ENCODE measurements at regions not wholly inside any gene's neighbourhood (a gene's known extent, or its start where the extent isn't known, plus 50 kb on each side); places are given as distances from the start of the nearest gene placed in this dataset.
"Not testable (repeated sequence)": the region's sequence is repeated elsewhere in the genome, so short reads cannot be mapped to it uniquely, and the experiment has no call there.

GRCh38 chr2:64745562-64745961 is 91.8 kb upstream of the SERTAD2 start:
- DNase-seq = no peak

DNA sequence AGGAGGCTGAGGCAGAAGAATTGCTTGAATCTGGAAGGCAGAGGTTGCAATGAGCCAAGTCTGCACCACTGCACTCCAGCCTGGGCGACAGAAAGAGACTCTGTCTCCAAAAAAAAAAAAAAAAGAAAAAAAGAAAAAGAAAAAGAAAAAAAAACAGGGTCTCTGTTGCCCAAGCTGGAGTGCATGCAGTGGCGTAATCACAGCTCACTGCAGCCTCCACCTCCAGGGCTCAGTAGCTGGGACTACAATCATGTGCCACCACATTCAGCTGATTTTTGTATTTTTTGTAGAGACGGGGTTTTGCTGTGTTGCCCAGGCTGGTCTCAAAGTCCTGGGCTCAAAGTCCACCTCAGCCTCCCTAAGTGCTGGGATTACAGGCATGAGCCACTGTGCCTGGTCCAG is 94.0 kb upstream of the SERTAD2 start:
- not testable (repeated sequence) for DNase-seq

- no peak for DNase-seq
Observed at GRCh38 chr2:64748147-64748546, 94.4 kb upstream of the SERTAD2 start.

DNA sequence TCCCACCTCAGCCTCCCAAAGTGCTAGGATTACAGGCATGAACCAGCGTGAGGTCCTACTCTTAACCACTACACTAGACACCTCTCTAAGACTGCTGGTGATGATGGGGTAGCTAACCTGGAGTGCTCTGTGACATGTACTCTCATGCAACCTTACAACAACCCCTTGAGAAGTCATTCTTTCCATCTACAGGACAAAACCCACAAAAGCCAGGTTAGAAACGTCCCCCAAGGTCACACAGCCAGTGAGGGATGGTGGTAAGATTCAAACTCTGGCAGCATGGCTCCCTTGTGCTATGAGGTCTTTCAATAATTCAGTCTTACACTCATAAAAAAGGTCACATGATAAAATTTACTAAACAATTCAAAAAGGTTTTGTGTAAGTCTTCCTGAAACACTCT is 94.8 kb upstream of the SERTAD2 start:
- no peak for DNase-seq

GRCh38 chr2:64749446-64749845 is 95.7 kb upstream of the SERTAD2 start:
- no peak for DNase-seq

GRCh38 chr2:64750001-64750816 is 96.5 kb upstream of the SERTAD2 start:
- DNase-seq = no peak

DNA sequence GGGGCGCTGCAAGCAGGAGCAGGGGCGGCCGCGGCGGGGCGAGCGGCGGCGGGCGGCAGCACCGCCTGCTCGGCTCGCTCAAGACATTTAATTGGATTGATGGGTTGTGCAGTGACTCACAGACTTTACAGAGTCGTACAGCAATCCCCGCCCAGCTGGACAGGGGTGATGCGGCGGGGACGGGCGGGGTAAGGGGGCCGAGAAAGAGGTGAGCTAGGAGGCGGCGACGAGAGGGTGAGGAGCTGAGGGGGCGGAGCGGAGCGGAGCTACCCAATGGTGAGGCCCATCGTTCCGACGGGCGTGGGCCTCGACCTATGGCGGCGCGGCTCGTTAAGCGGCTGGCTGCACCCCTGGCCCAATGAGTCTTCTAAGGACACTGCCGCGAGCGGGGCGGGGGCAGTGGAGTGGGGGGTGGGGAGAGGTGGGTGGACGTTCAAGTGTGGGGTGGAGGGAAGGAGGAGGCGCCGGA is 97.1 kb upstream of the SERTAD2 start:
- DNase-seq = peak; percentile 100

GRCh38 chr2:64751286-64752260 is 97.9 kb upstream of the SERTAD2 start:
- peak; percentile 72 for DNase-seq

- DNase-seq = no peak
Observed at GRCh38 chr2:64753399-64753798, 99.7 kb upstream of the SERTAD2 start.

DNA sequence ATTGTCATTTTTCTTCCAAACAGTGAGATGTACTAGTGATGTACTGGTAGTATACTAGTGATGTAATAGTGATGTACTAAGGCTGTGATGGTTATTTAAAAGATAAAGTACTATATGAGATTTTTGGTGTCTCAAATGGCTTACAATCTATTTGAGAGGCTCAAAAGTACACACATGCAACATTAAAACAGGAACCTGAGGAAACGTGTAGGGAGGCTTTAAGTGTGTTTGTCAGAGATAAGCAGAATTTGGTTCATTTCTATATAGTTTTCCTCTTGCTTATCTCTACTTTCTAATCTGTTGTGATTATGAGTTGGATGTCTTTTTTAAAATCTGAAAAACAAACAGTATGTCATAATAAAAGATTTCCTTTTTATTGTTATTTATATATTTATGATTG is 100.9 kb upstream of the SERTAD2 start:
- DNase-seq = no peak

GRCh38 chr2:64757126-64757525 is 103.4 kb upstream of the SERTAD2 start:
- DNase-seq = no peak

- DNase-seq = no peak
Observed at GRCh38 chr2:64760128-64760527, 106.4 kb upstream of the SERTAD2 start.

DNA sequence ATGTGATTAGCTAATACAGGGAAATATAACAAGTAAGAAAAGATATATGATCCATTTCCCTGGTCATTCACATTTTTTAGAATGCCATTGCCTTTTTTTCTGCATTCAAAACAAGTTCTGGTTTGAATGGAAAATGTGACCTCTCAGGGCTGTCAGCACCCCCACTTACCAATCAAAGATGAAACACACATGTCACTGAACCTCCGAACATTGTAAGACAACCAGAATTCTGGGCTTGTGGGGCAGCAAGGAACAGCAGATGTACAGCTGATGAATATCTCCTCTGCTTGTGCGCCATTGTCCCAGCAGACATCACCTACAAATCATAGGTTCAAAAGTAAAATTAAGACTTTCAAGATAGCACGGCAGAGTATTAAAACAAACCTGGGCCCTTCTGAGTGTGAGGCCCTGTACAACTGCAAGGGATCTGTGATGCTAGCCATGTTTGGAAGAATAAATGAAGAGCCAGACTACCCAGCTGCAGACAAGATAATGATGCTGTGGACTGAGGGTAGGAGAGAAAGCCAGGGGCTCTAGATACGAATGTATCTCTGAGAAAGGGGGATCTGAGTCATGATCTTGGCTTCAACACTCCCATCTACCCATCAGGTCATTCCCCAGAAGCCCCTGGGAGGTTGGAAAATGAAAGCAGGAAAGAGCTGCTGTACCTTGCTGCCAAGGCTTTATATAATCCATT is 108.7 kb upstream of the SERTAD2 start:
- DNase-seq = no peak

DNA sequence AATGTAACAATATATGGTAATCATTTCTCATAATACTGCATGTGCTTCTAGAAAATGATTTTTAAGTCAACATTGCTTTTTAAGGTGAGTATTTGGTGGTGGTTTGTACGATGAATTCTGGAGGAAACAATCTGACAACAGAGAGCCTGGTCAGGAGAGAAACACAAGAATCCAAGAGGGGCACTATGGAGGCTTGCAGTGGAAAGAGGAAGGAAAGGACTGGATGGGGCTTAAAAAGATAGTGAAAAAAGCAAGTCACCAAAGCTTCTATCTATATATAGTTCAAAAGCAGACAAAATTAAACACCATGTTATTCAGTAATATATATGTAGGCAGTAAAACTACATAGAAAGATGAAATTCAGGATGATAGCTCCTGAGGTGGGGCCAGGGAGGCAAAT is 109.4 kb upstream of the SERTAD2 start:
- no peak for DNase-seq

DNA sequence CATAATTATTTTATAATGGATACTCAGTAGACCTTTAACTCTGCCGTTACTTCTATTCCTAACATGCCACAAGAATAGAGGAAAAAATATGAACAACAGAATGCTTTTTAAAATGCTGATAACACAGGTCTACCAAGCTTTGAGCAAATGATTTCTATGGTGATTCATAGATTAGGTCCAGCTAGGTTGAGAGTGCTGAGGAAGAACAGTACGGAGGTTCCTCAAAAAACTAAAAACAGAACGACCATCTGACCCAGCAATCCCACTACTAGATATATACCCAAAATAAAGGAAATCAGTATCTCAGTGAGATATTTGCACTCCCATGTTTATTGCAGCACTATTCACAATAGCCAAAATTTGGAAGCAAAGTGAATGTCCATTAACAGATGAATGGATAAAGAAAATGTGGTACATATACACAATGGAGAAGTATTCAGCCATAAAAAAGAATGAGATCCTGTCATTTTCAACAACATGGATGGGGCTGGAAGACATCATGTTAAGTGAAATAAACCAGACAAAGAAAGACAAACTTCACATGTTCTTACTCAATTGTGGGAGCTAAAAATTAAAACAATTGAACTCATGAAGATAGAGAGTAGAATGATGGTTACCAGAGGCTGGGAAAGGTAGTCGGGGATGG is 111.6 kb upstream of the SERTAD2 start:
- DNase-seq = no peak

GRCh38 chr2:64766841-64767669 is 113.3 kb upstream of the SERTAD2 start:
- no peak for DNase-seq

GRCh38 chr2:64767670-64768468 is 114.2 kb upstream of the SERTAD2 start:
- DNase-seq = peak; percentile 87

DNA sequence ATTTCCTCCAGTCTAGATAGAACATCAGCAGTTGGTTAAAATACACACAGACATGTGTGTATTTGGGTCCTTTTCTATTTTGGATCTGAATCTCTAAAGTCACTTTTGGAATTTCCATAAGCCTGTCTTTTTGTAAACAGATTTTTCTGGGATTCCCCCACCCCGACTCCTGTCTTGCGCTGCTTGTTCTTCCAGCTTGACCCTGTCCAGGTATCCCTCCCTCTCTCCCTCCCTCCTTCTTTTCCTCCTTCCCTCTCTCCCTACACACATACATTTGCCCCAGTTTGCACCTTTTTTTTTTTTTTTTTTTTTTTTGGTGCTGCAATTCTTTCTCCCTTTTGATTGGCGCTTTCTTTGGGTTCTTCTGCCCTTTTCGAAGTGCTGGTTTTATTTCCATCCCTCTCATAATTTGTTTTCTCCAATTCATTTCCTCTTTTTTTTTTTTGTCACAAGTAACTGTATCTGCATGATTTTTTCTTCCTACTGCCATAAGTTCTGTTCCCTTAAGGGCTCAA is 114.8 kb upstream of the SERTAD2 start:
- DNase-seq = no peak

DNA sequence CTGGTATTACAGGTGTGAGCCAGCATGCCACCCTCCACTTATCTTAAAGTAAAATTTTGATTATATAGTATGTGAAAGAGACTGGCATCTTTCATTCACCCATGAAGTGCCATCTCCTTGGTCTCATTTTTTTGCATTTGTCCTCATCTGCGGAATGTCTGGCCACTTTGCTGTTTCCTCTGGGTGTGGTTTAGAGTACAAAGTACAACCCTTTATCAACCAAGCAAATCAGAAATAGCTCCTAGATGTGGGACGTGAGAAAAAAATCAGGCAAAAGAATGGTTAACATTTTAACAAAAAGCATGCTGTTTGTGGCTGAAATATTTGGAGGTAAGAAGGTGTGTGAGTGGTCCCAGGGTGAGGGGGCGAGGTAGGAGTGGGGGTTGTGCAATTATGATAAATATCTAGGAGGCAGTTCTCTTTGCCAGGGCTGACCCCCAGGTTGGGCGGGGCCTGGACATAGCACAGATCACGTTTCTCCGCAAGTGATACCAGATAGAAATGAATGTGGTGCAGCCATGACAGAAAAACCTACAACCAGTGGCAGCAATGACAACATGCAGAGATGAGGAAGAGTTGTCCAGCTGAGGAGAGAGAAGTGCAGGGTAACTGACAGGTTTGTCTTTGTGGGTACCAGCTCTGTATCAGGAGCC is 115.8 kb upstream of the SERTAD2 start:
- DNase-seq = no peak

Measured in NCI-H510A (cell line).